ENCODE measurements at regions not wholly inside any gene's neighbourhood (a gene's known extent, or its start where the extent isn't known, plus 50 kb on each side); places are given as distances from the start of the nearest gene placed in this dataset.

GRCh38 chr21:43279578-43279894 lies 110.7 kb downstream of the CRYAA start:
- ATAC-seq (no peak), DNase-seq (no peak)
- peaks cover 13% of the 10 kb centered on the region for H3K27me3 Mint-ChIP-seq
- ChIA-PET CTCF (no interaction called here), POLR2A (no interaction called here)
- no peak for TF ChIP-seq CTCF (IDR thresholded peaks at IDR 0.05)
- no peak overlapping the region for H3K4me3 Mint-ChIP-seq
- no peaks in the 10 kb centered on the region for H3K9me3 Mint-ChIP-seq
- H3K4me1 Mint-ChIP-seq (ENCODE audit: low read depth) = peaks cover 8% of the 10 kb centered on the region
- no peak overlapping the region for H3K27ac Mint-ChIP-seq
- intact Hi-C loops (cut with micrococcal nuclease) = no loop called here
- H3K36me3 Mint-ChIP-seq (ENCODE audit: low read depth) = no peaks in the 10 kb centered on the region

- intact Hi-C loops (cut with micrococcal nuclease) = no loop called here
- peaks cover 8% of the 10 kb centered on the region for H3K4me1 Mint-ChIP-seq (ENCODE audit: low read depth)
- ChIA-PET POLR2A (no interaction called here), CTCF (interaction anchor here (1.5 kb wide), 1 partner anchor 10 kb away, joined by 5 read pairs; no protein-coding TSS in a partner anchor)
- H3K27ac Mint-ChIP-seq = no peak overlapping the region
- H3K9me3 Mint-ChIP-seq = no peaks in the 10 kb centered on the region
- ATAC-seq (no peak), DNase-seq (no peak)
- TF ChIP-seq CTCF (IDR thresholded peaks at IDR 0.05) = no peak
- no peak overlapping the region for H3K4me3 Mint-ChIP-seq
- H3K36me3 Mint-ChIP-seq (ENCODE audit: low read depth) = no peaks in the 10 kb centered on the region
- peaks cover 13% of the 10 kb centered on the region for H3K27me3 Mint-ChIP-seq
These were observed 110.2 kb downstream of the CRYAA start for GRCh38 chr21:43278766-43279577.

DNA sequence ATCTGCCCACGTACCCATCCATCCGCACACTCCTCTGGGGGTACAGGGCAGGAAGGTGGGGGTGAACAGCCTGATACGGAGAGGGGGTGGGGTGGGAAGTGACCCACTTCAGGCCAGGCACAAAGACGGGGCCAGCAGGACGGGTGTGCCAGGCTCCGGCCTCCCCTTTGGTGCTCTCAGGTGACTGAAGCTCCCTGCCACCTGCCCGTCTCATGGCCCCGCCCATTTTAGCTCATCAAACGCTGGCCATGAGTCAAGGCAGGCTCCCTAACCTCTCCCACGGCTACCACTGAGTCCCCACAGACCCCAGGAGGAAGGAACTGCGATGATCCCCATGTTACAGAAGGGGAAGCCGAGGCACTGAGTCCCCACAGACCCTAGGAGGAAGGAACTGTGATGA lies 109.6 kb downstream of the CRYAA start:
- POLR2A ChIA-PET = no interaction called here
- no peak for DNase-seq
- peaks cover 8% of the 10 kb centered on the region for H3K4me1 Mint-ChIP-seq (ENCODE audit: low read depth)
- no peak overlapping the region for H3K4me3 Mint-ChIP-seq
- no peak for ATAC-seq
- H3K36me3 Mint-ChIP-seq (ENCODE audit: low read depth) = no peaks in the 10 kb centered on the region
- intact Hi-C loops (cut with micrococcal nuclease) = no loop called here
- no peak overlapping the region for H3K27ac Mint-ChIP-seq
- TF ChIP-seq CTCF (IDR thresholded peaks at IDR 0.05) = no peak
- peaks cover 13% of the 10 kb centered on the region for H3K27me3 Mint-ChIP-seq
- H3K9me3 Mint-ChIP-seq = no peaks in the 10 kb centered on the region
- CTCF ChIA-PET = interaction anchor here (1.5 kb wide), 1 partner anchor 10 kb away, joined by 5 read pairs; no protein-coding TSS in a partner anchor

DNA sequence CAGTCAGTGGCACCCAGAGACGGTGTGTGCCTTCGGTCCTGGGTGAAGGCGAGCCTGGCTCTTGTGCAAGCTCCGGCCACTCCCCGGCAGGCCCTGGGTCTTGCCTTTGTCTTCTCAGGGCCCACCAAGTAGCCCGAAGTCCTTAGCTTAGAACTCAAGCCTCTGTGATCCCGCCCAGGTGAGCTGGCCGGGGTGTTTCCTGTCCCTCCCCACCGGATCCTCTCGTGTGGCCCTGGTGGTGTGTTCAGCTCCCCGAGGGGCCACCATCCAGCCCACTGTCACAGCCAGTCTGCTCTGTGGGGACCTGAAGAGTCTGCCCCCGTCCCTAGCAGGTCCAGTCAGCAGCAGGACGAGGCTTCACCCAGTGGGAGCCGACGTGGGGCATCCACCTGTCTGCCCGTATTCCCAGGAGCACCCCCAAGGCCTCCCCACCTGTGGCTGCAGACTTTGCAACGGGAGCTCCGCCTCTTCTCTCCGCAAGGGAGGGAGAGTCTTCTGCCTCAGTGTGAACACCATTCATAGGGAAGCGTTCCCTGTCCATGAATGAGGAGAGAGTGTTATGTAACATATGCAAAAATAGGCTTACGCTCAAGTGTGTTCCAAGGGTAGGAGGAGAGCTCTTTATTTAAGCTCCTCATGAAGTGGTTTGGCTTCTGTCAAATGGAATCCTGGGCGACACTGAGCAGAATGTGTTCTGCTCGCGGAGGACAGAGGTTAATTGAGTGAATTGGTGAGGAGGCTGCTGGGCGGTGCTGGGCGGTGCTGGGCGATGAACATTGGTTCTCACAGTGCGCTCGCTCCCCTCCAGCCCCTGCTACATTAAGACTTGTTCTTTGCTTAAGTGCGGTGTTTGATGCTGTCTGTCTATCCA lies 108.9 kb downstream of the CRYAA start:
- ATAC-seq (no peak), DNase-seq (no peak)
- no peak overlapping the region for H3K4me3 Mint-ChIP-seq
- no peaks in the 10 kb centered on the region for H3K36me3 Mint-ChIP-seq (ENCODE audit: low read depth)
- no peak overlapping the region for H3K27ac Mint-ChIP-seq
- H3K9me3 Mint-ChIP-seq = no peaks in the 10 kb centered on the region
- H3K4me1 Mint-ChIP-seq (ENCODE audit: low read depth) = peaks cover 8% of the 10 kb centered on the region
- H3K27me3 Mint-ChIP-seq = peaks cover 13% of the 10 kb centered on the region
- intact Hi-C loops (cut with micrococcal nuclease) = no loop called here
- ChIA-PET CTCF (interaction anchor here (1.5 kb wide), 1 partner anchor 9 kb away, joined by 5 read pairs; no protein-coding TSS in a partner anchor), POLR2A (no interaction called here)
- TF ChIP-seq CTCF (IDR thresholded peaks at IDR 0.05) = no peak

GRCh38 chr21:43276811-43277210 lies 108.0 kb downstream of the CRYAA start:
- intact Hi-C loops (cut with micrococcal nuclease) = no loop called here
- Mint-ChIP-seq H3K27me3 (peaks cover 13% of the 10 kb centered on the region), H3K4me1 (ENCODE audit: low read depth) (peaks cover 8% of the 10 kb centered on the region), H3K36me3 (ENCODE audit: low read depth) (no peaks in the 10 kb centered on the region), H3K9me3 (no peaks in the 10 kb centered on the region), H3K27ac (no peak overlapping the region), H3K4me3 (no peak overlapping the region)
- ATAC-seq (no peak), DNase-seq (no peak)
- ChIA-PET CTCF (no interaction called here), POLR2A (no interaction called here)
- no peak for TF ChIP-seq CTCF (IDR thresholded peaks at IDR 0.05)

Measured in activated CD8-positive, alpha-beta T cell treated with anti-CD3 and anti-CD28 coated beads for 36 hours (primary cell).